ENCODE measurements at regions not wholly inside any gene's neighbourhood (a gene's known extent, or its start where the extent isn't known, plus 50 kb on each side); places are given as distances from the start of the nearest gene placed in this dataset.

GRCh38 chr1:164504749-164505148, 54.2 kb upstream of the PBX1 start:
- peaks cover 22% of the 10 kb centered on the region for H3K9me3 Mint-ChIP-seq
- H3K4me3 Mint-ChIP-seq = no peak overlapping the region
- H3K27me3 Mint-ChIP-seq (ENCODE audit: low read depth) = no peaks in the 10 kb centered on the region
- no peak overlapping the region for H3K27ac Mint-ChIP-seq
- no peaks in the 10 kb centered on the region for H3K4me1 Mint-ChIP-seq (ENCODE audit: low read depth)
- no peak for DNase-seq (ENCODE audit: low spot score)
- H3K36me3 Mint-ChIP-seq (ENCODE audit: low read depth) = no peaks in the 10 kb centered on the region
